ENCODE measurements at regions not wholly inside any gene's neighbourhood (a gene's known extent, or its start where the extent isn't known, plus 50 kb on each side); places are given as distances from the start of the nearest gene placed in this dataset.

GRCh38 chr10:2121315-2121714, 384.0 kb upstream of the ADARB2 start:
- TF ChIP-seq CTCF (IDR thresholded peaks at IDR 0.05) (no peak), POLR2A (IDR thresholded peaks at IDR 0.05) (no peak), POLR2AphosphoS5 (IDR thresholded peaks at IDR 0.05; ENCODE audit: insufficient read depth in 1 of 2, low read depth in 1 of 2) (no peak)
